Body of pancreas (tissue), 4 donors: ENCODE measurements at regions not wholly inside any gene's neighbourhood (a gene's known extent, or its start where the extent isn't known, plus 50 kb on each side); places are given as distances from the start of the nearest gene placed in this dataset.
"Not testable (repeated sequence)": the region's sequence is repeated elsewhere in the genome, so short reads cannot be mapped to it uniquely, and the experiment has no call there.

Experiments used
- CTCF ChIP-seq, 7 experiments: fragments of 450-650 bp in 4 of 7; fragments of 200-600 bp in 3 of 7; sonication (generic) in 3 of 7; IDR thresholded peaks; one replicate each; pipeline ENCODE4 v1.5.1; 2016 to 2019; ENCODE audit warnings: antibody characterized with exemption in 7 of 7
- POLR2A ChIP-seq, 3 donors: fragments of 450-650 bp; IDR thresholded peaks; one replicate each; pipeline ENCODE4 v1.6.1; 2016; ENCODE audit warnings: antibody characterized with exemption in 3 of 3, mild to moderate bottlenecking in 2 of 3

- not testable (repeated sequence) for TF ChIP-seq POLR2A, CTCF (IDR thresholded peaks at IDR 0.05)
Measured at GRCh38 chr6:121631752-121632151, 196.3 kb downstream of the GJA1 start.
